C4-2B (cell line): ENCODE measurements at regions not wholly inside any gene's neighbourhood (a gene's known extent, or its start where the extent isn't known, plus 50 kb on each side); places are given as distances from the start of the nearest gene placed in this dataset.

ENCODE experiments used
- H3K27ac ChIP-seq: fragments of 450-650 bp; 2 replicates; pipeline ENCODE4 v1.5.1; 2017
- ZFX ChIP-seq: fragments of 450-650 bp; IDR thresholded peaks from 2 replicates; pipeline ENCODE4 v1.6.1; 2017
- TF ChIP-seq, protein P1 (sequence below): fragments of 450-650 bp; conservative IDR thresholded peaks from 2 replicates; pipeline ENCODE4 v1.5.1; 2017; ENCODE audit warnings: mild to moderate bottlenecking

DNA sequence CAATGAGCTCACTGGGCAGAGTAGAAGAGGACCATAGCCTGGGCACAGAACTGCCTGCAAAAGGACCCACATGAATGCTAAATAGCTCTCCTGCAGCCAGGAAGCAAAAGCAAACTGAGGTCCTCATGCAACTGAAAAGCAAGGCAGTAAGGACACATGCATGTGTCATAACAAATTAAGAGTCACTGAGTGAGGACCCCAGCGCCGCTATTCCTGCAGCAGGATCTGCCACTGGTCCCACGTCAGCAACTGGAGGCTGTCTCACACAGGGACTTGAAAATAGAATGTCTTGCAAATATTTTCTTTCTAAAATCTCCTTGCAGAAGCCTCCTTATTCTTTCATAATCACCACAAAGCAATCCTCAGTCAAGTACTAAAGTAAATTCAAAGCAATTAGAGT lies 559.6 kb upstream of the DAB1 start:
- no peak for TF ChIP-seq ZFX
- TF ChIP-seq, protein P1, sequence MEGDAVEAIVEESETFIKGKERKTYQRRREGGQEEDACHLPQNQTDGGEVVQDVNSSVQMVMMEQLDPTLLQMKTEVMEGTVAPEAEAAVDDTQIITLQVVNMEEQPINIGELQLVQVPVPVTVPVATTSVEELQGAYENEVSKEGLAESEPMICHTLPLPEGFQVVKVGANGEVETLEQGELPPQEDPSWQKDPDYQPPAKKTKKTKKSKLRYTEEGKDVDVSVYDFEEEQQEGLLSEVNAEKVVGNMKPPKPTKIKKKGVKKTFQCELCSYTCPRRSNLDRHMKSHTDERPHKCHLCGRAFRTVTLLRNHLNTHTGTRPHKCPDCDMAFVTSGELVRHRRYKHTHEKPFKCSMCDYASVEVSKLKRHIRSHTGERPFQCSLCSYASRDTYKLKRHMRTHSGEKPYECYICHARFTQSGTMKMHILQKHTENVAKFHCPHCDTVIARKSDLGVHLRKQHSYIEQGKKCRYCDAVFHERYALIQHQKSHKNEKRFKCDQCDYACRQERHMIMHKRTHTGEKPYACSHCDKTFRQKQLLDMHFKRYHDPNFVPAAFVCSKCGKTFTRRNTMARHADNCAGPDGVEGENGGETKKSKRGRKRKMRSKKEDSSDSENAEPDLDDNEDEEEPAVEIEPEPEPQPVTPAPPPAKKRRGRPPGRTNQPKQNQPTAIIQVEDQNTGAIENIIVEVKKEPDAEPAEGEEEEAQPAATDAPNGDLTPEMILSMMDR, result no peak
- H3K27ac ChIP-seq, result no peak overlapping the region

DNA sequence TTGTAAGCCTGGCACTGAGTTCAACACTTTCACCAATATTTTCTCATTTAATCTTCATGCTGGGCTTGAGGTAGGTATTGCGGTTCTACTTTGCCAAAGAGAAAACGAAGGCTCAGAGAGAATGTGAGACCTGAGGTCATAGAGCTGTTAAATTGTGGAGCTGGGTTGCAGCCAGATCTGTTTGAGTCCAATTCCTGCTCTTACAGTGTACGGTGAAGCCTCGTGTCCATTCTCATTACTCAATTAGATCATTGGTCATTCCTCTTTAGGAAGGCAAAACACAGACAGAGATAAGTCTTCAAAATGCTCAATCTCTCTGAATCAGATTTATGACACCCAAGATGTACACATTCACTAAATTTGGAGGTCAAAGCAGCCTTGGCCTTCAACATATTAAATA lies 559.0 kb upstream of the DAB1 start:
- TF ChIP-seq ZFX, result no peak
- TF ChIP-seq, protein P1, result no peak

DNA sequence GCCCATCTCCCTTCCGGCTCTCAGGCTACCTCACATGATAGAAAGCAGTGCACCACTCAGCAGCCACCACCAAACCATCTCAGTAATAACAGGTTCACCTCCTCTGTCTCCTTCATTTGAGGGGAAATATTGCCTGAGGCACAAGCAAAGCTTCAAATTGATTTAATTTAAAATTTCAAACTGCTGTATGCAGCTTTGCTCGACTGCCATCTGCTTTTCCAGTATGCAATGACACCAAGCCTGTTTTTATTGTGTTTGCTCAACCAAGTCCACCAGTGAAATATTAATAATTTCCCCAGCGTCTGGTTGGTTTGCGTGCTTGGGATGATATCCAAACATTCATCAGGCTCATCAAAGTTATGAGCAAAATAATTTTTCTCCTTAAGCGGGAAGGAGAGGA lies 552.4 kb upstream of the DAB1 start:
- no peak overlapping the region for H3K27ac ChIP-seq
- TF ChIP-seq, protein P1, result no peak; the same call in 1 of the 2 replicates
- TF ChIP-seq ZFX, result no peak

More for the DNA sequence above, 559.0 kb upstream of the DAB1 start:
- H3K27ac ChIP-seq, result no peak overlapping the region

DNA sequence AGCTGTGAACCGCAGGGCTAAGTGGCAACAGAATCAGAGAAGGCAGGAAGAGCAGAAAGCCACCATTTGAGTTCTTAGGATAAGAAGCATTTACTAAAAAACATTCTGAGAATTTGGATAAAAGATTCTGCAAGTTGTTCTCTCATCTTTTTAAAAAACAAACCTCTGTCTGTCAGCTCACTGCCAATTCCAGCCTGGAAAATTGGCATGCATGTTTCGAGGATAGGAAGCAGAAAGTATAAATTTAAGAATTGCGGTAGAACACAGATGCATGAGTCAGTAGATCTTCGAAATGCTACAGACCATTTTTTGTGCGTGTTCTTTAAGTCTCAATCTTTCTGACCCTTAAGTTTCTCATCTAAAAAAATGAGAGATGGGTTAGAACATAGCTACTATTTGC lies 544.5 kb upstream of the DAB1 start:
- no peak overlapping the region for H3K27ac ChIP-seq
- TF ChIP-seq, protein P1, result no peak
- TF ChIP-seq ZFX, result no peak

DNA sequence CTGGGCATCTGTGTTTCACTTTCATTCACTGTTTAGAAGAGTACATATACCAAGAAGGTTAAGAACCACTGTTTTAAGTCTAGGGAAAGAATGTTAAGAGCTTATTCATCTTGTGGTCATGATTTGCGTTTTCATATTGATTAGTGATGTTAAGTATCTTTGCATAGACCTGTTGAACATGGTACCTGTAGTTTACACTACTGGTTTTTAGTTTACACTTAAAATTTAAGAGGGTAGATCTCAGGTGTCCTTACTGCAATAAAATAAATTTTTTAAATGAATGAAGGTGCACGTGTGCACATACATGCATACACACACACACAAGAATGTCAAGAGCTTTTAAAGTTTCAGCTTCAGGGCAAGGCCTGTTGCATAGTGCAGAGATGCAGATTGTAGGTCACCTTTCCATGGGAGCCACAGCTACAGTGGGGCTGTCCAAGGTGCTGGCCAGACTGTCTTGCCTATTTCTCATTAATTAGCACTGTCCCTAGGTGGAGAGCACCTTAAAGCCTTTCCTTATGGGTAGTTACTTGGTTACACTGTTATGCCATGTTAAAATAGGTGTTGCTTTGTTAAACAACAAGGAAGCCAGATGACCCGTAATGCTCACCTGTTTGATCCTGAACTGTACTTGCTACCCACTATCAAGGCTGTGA lies 543.0 kb upstream of the DAB1 start:
- no peak overlapping the region for H3K27ac ChIP-seq
- TF ChIP-seq, protein P1, result no peak
- TF ChIP-seq ZFX, result no peak

DNA sequence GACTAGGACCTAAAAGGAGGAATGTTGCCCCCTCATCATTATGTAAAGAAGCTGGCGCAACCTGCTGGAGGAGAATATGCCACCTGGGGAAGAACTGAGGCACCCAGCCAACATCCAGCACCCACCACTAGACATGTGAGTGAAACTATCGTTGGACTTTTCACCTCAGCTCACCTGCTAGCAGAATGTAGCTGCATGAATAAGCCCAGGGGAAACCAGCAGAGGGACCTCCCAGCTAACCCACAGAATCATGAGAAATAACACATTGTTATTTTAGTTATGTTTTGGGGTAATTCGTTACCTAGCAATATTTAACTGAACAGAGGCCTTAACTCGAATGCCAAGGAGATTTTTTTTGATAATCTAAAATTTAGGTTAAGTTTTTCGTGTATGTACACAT lies 542.5 kb upstream of the DAB1 start:
- H3K27ac ChIP-seq, result no peak overlapping the region
- TF ChIP-seq, protein P1, result no peak
- TF ChIP-seq ZFX, result no peak

DNA sequence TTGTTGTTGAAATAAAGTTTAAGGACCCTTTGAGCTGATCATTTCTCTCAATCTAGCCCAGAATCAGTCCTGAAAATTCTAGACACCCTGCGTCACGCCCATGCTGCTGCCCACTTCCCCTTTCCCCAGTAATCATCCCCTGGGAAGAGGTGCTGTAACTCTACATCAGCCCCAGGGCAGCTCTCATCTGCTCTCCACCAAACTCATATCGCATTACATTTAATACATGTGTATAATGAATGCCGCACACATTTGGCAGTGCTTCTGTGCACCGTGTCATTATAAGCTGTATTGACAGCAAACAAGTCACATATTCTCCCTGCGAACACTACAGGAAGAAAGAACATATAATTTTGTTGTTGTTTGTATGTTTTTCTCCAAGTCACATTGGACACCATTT lies 539.7 kb upstream of the DAB1 start:
- H3K27ac ChIP-seq, result no peak overlapping the region
- no peak for TF ChIP-seq ZFX
- TF ChIP-seq, protein P1, result no peak
